NCI-H1092 (cell line): ENCODE measurements at regions not wholly inside any gene's neighbourhood (a gene's known extent, or its start where the extent isn't known, plus 50 kb on each side); places are given as distances from the start of the nearest gene placed in this dataset.

Source experiments
- DNase-seq: peaks from one replicate; lab custom pipeline; 2025; lab: John Stamatoyannopoulos, UW

GRCh38 chr10:88209231-88209630, 345.8 kb downstream of the PTEN start:
- no peak for DNase-seq

GRCh38 chr10:88209837-88210561, 346.6 kb downstream of the PTEN start:
- no peak for DNase-seq

- DNase-seq: no peak
Observed at GRCh38 chr10:88211230-88211629, 347.8 kb downstream of the PTEN start.

GRCh38 chr10:88212069-88212468, 348.6 kb downstream of the PTEN start:
- no peak for DNase-seq

GRCh38 chr10:88213065-88213605, 349.7 kb downstream of the PTEN start:
- DNase-seq: no peak

- no peak for DNase-seq
Observed at GRCh38 chr10:88216976-88217375, 353.6 kb downstream of the PTEN start.

- DNase-seq: no peak
Observed at GRCh38 chr10:88218362-88218761, 354.9 kb downstream of the PTEN start.

- no peak for DNase-seq
Observed at GRCh38 chr10:88219753-88220152, 356.3 kb downstream of the PTEN start.

- no peak for DNase-seq
Observed at GRCh38 chr10:88221010-88221973, 357.9 kb downstream of the PTEN start.

GRCh38 chr10:88222881-88223280, 359.5 kb downstream of the PTEN start:
- no peak for DNase-seq
